T-helper 17 cell (primary cell): ENCODE measurements at regions not wholly inside any gene's neighbourhood (a gene's known extent, or its start where the extent isn't known, plus 50 kb on each side); places are given as distances from the start of the nearest gene placed in this dataset.

Experiments
- ATAC-seq: fragments of 150-1000 bp; cut with Tn5 transposase; 2 replicates; pipeline ENCODE4 v1.10.0; 2021; ENCODE audit warnings: mild to moderate bottlenecking, moderate library complexity
- DNase-seq, 3 donors: peaks; one replicate each; pipeline versions ENCODE4 v3.0.0 to v3.0.0-alpha.2; 2020 to 2021
- H3K9me3 ChIP-seq: one replicate; pipeline ENCODE4 v1.7.0; 2013; ENCODE audit warnings: low read length, mild to moderate bottlenecking; ENCODE audit not compliant: control insufficient read depth, poor library complexity, severe bottlenecking
- H3K27ac Mint-ChIP-seq: one replicate; pipeline ENCODE4 v1.8.0; 2022; ENCODE audit warnings: mild to moderate bottlenecking, moderate library complexity, mixed read lengths
- H3K27me3 Mint-ChIP-seq: one replicate; pipeline ENCODE4 v1.8.0; 2022; ENCODE audit warnings: mixed read lengths
- H3K36me3 Mint-ChIP-seq: one replicate; pipeline ENCODE4 v1.8.0; 2022; ENCODE audit warnings: low read depth, mixed read lengths
- H3K4me1 Mint-ChIP-seq: one replicate; pipeline ENCODE4 v1.8.0; 2022; ENCODE audit warnings: mild to moderate bottlenecking, mixed read lengths
- H3K4me3 Mint-ChIP-seq: one replicate; pipeline ENCODE4 v1.8.0; 2022; ENCODE audit warnings: mild to moderate bottlenecking, moderate library complexity, mixed read lengths

GRCh38 chr16:72565106-72565505 is 393.2 kb upstream of the PMFBP1 start:
- H3K9me3 ChIP-seq: no peaks in the 10 kb centered on the region
- no peaks in the 10 kb centered on the region for H3K27me3 Mint-ChIP-seq
- peaks cover 2% of the 10 kb centered on the region for H3K4me1 Mint-ChIP-seq
- no peak overlapping the region for H3K27ac Mint-ChIP-seq
- DNase-seq (no peak), ATAC-seq (no peak)
- H3K4me3 Mint-ChIP-seq: no peak overlapping the region
- H3K36me3 Mint-ChIP-seq: no peaks in the 10 kb centered on the region

DNA sequence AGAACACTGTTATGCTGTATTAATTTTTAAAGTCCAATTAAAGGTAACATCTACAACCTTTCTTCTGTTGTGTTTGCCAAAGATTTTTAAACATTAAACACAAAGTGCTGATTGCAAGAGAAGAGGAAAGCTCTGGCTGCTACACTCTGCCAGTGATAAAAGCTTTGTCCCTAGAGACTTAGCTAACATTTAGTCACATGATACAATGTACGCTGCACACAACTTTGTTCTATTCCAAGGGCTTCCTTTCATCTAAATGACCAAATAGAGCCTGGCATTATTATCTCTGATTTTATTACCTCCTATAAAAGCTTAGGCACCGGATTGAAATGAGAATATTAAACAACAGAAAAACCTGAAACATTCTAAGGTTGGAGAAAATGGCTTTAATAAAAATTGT is 388.7 kb upstream of the PMFBP1 start:
- DNase-seq (no peak), ATAC-seq (no peak)
- Mint-ChIP-seq H3K27me3 (no peaks in the 10 kb centered on the region), H3K4me1 (no peaks in the 10 kb centered on the region), H3K27ac (no peak overlapping the region), H3K4me3 (no peak overlapping the region), H3K36me3 (no peaks in the 10 kb centered on the region)
- H3K9me3 ChIP-seq: no peaks in the 10 kb centered on the region

DNA sequence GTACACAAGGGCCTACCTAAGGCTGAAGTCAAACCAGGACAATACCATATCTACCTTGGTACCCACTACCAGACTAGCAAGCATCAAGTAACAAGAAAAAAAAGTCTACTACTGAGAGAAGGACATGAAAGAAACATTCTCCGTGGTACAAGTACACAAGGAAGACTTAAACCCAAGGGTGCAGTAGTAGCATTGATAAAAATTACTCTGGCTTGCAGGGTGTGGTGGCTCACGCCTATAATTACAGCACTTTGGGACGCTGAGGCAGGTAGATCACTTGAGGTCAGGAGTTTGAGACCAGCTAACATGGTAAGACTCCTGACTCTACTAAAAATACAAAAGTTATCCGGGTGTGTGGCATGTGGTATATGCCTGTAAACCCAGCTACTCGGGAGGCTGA is 386.5 kb upstream of the PMFBP1 start:
- Mint-ChIP-seq H3K4me1 (no peaks in the 10 kb centered on the region), H3K27me3 (no peaks in the 10 kb centered on the region), H3K36me3 (no peaks in the 10 kb centered on the region), H3K4me3 (no peak overlapping the region), H3K27ac (no peak overlapping the region)
- ATAC-seq (no peak), DNase-seq (no peak)
- H3K9me3 ChIP-seq: no peaks in the 10 kb centered on the region

GRCh38 chr16:72554935-72555334 is 383.0 kb upstream of the PMFBP1 start:
- no peaks in the 10 kb centered on the region for H3K9me3 ChIP-seq
- H3K27ac Mint-ChIP-seq: no peak overlapping the region
- no peaks in the 10 kb centered on the region for H3K36me3 Mint-ChIP-seq
- DNase-seq: no peak
- no peaks in the 10 kb centered on the region for H3K27me3 Mint-ChIP-seq
- no peak overlapping the region for H3K4me3 Mint-ChIP-seq
- no peaks in the 10 kb centered on the region for H3K4me1 Mint-ChIP-seq
- ATAC-seq: no peak

DNA sequence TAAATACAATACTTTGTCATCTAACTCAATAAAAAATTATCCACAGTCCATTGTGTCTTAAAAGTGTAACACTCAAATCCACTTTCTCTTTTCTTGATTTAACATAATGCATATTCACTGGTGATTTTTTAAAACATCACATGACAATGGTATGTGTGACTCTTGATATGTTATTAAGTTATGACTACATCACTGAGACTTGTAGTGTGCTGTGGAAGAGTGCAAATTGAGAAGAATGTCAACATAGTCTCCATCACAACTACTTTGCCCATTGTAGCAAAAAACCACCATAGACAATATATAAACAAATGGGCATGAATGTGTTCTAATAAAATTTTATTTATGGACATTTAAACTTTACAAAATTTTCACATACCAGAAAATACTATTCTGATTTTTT is 380.7 kb upstream of the PMFBP1 start:
- ATAC-seq: no peak
- H3K27ac Mint-ChIP-seq: no peak overlapping the region
- no peaks in the 10 kb centered on the region for H3K4me1 Mint-ChIP-seq
- H3K36me3 Mint-ChIP-seq: no peaks in the 10 kb centered on the region
- no peak for DNase-seq
- H3K4me3 Mint-ChIP-seq: no peak overlapping the region
- no peaks in the 10 kb centered on the region for H3K27me3 Mint-ChIP-seq
- H3K9me3 ChIP-seq: no peaks in the 10 kb centered on the region

DNA sequence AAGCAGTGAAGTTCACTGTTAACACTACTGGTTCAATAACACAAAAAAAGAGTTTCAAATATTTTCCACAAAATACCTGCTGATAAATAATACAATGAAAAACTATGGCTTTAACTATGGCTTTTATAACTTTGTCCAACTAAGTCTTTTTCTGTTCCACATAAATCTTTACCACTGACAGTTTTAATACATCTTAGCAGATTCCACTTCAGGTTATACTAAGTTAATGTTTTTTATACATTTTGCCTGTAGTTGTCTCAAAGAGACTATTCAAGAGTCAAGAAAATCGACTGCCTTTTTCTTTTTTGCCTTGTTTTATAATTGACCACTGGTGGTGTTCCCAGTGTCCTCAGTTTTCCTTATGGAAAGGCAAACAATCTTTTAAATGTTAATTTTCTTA is 379.7 kb upstream of the PMFBP1 start:
- Mint-ChIP-seq H3K27ac (no peak overlapping the region), H3K4me3 (no peak overlapping the region), H3K4me1 (no peaks in the 10 kb centered on the region), H3K27me3 (no peaks in the 10 kb centered on the region), H3K36me3 (no peaks in the 10 kb centered on the region)
- ATAC-seq (no peak), DNase-seq (no peak)
- H3K9me3 ChIP-seq: no peaks in the 10 kb centered on the region

- no peak for DNase-seq
- Mint-ChIP-seq H3K27ac (no peak overlapping the region), H3K27me3 (no peaks in the 10 kb centered on the region), H3K36me3 (no peaks in the 10 kb centered on the region), H3K4me1 (no peaks in the 10 kb centered on the region), H3K4me3 (no peak overlapping the region)
- no peaks in the 10 kb centered on the region for H3K9me3 ChIP-seq
- no peak for ATAC-seq
These were observed 377.9 kb upstream of the PMFBP1 start for GRCh38 chr16:72549878-72550277.

GRCh38 chr16:72542102-72542501 is 370.1 kb upstream of the PMFBP1 start:
- Mint-ChIP-seq H3K27ac (no peak overlapping the region), H3K4me1 (no peaks in the 10 kb centered on the region), H3K4me3 (no peak overlapping the region), H3K27me3 (no peaks in the 10 kb centered on the region), H3K36me3 (no peaks in the 10 kb centered on the region)
- no peaks in the 10 kb centered on the region for H3K9me3 ChIP-seq
- no peak for DNase-seq
- ATAC-seq: no peak

DNA sequence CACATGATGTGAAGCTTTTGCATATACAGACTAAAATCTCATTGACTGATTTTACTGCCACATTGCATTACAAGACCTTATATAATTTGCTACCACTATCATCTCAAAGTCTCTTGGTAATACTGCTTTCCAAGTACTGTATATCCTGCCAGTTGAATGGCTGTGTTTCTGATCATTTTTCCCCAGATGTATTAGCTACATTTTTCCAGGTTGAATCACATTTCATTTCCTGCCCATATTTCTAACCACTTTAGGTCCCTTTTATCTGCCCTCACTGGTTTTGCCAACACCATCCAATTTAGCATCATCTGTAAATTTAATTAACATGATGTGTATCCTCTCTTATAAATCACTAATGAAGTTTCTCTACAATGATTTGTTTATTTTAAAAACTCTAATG is 365.7 kb upstream of the PMFBP1 start:
- no peaks in the 10 kb centered on the region for H3K9me3 ChIP-seq
- Mint-ChIP-seq H3K36me3 (no peaks in the 10 kb centered on the region), H3K27ac (no peak overlapping the region), H3K27me3 (no peaks in the 10 kb centered on the region), H3K4me3 (no peak overlapping the region), H3K4me1 (no peaks in the 10 kb centered on the region)
- no peak for DNase-seq
- no peak for ATAC-seq

DNA sequence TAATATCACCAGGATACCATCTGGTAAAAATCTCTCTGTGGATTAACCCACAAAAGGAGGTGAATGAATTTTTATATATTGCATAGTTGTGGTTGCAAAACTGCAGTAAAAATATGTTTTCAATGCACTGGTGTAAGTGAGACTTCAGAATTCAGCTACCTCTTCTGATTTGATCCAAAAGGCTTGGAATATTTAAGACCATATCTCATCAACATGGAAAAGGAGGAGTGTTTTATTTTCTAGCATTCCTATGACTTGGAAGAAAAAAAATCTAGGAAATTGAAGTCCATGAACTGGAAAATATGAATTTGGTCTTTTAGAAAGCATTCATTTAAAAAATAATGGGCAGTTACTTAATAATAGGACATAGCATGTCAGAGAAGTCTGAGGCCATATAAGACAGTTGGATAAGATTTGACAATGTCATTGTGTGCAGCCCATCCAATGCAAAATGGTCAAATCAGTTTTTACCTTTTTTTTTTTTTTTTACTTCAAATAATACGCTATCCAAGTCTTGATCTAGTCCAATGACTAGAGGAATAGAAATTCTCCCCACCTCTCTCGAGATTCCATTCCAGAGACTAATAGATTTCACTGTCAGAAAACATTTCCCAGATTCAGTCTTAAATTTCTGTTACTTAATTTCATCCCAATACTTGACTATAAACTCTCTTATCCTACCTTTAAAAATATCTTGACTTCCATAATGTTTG is 364.9 kb upstream of the PMFBP1 start:
- no peaks in the 10 kb centered on the region for H3K9me3 ChIP-seq
- Mint-ChIP-seq H3K27ac (no peak overlapping the region), H3K4me3 (no peak overlapping the region), H3K27me3 (no peaks in the 10 kb centered on the region), H3K36me3 (no peaks in the 10 kb centered on the region), H3K4me1 (no peaks in the 10 kb centered on the region)
- no peak for DNase-seq
- ATAC-seq: no peak

DNA sequence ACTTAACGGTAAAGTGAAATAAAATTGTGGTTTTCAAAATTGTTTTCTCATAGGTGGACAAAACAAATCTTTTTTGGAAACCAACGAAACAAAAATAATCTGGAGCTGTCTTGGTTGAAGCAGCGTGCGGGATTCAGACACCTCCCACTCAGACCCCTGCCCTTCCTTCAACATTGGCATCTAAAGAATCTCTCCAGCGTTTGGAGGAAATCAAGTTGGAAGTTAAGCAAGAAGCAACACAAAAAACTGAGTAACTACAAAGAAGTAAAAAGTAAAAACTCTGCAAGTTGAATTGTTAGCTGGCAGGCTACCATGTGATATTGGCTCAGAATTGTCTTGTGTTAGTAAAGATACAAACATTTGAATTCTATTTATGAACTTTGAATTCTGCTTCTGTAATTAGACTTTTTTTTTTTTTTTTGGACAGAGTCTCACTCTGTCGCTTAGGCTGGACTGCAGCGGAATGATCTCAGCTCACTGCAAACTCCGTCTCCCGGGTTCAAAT is 361.0 kb upstream of the PMFBP1 start:
- H3K27ac Mint-ChIP-seq: no peak overlapping the region
- H3K4me3 Mint-ChIP-seq: no peak overlapping the region
- ATAC-seq (no peak), DNase-seq (no peak)
- no peaks in the 10 kb centered on the region for H3K36me3 Mint-ChIP-seq
- no peaks in the 10 kb centered on the region for H3K9me3 ChIP-seq
- H3K27me3 Mint-ChIP-seq: no peaks in the 10 kb centered on the region
- no peaks in the 10 kb centered on the region for H3K4me1 Mint-ChIP-seq

DNA sequence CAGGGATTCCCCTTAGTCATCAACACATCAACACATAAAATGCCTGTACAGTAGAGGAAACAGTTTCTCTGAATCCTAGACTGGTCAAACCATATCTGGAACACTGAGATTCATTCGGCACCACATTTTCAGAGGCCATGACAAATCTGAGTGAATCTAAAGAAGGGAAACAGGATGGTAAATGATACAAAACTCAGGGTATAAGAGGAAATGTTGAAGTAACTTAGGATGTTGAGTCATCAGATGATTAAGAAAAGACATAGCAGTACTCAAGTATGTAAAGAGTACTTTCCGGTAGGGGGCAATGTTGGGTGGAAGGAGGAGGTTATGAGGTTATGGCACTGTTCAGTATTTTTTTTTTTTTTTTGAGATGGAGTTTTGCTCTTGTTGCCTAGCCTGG is 358.5 kb upstream of the PMFBP1 start:
- no peak for DNase-seq
- no peak for ATAC-seq
- Mint-ChIP-seq H3K4me1 (no peaks in the 10 kb centered on the region), H3K27ac (no peak overlapping the region), H3K36me3 (no peaks in the 10 kb centered on the region), H3K4me3 (no peak overlapping the region), H3K27me3 (no peaks in the 10 kb centered on the region)
- H3K9me3 ChIP-seq: no peaks in the 10 kb centered on the region

GRCh38 chr16:72523087-72523486 is 351.1 kb upstream of the PMFBP1 start:
- Mint-ChIP-seq H3K4me3 (no peak overlapping the region), H3K36me3 (no peaks in the 10 kb centered on the region), H3K27me3 (no peaks in the 10 kb centered on the region), H3K27ac (no peak overlapping the region), H3K4me1 (no peaks in the 10 kb centered on the region)
- ATAC-seq (no peak), DNase-seq (no peak)
- no peaks in the 10 kb centered on the region for H3K9me3 ChIP-seq

GRCh38 chr16:72517154-72517553 is 345.2 kb upstream of the PMFBP1 start:
- H3K4me1 Mint-ChIP-seq: no peaks in the 10 kb centered on the region
- no peak overlapping the region for H3K27ac Mint-ChIP-seq
- DNase-seq (no peak), ATAC-seq (no peak)
- H3K4me3 Mint-ChIP-seq: no peak overlapping the region
- H3K27me3 Mint-ChIP-seq: no peaks in the 10 kb centered on the region
- no peaks in the 10 kb centered on the region for H3K9me3 ChIP-seq
- H3K36me3 Mint-ChIP-seq: no peaks in the 10 kb centered on the region
